HEK293 (cell line): ENCODE measurements at regions not wholly inside any gene's neighbourhood (a gene's known extent, or its start where the extent isn't known, plus 50 kb on each side); places are given as distances from the start of the nearest gene placed in this dataset.

ENCODE experiments used
- CTCF ChIA-PET: fragments of 350-600 bp; formaldehyde crosslinking; extraction: SDS; loops from one replicate; lab custom pipeline; 2021; ENCODE audit warnings: antibody characterized with exemption; lab: Yijun Ruan, JAX
- POLR2A ChIA-PET: fragments of 300-600 bp; formaldehyde crosslinking; extraction: SDS; loops from one replicate; lab custom pipeline; 2020; ENCODE audit warnings: antibody characterized with exemption, inconsistent platforms; lab: Yijun Ruan, JAX
- H3K27ac ChIP-seq: fragments of 200-500 bp; sonication (Bioruptor generic); 2 replicates; pipeline ENCODE4 v1.5.1; 2014; ENCODE audit warnings: low read depth, low read length, control low read depth, inconsistent platforms; ENCODE audit errors: extremely low read depth
- H3K36me3 ChIP-seq, 2 experiments: fragments of 200-500 bp in 1 of 2; sonication (Bioruptor generic) in 1 of 2; 1 replicate in 1 of 2; 2 replicates in 1 of 2; pipeline ENCODE4 v1.5.1; 2014 to 2017; ENCODE audit warnings: inconsistent platforms in 2 of 2, low read length in 2 of 2; ENCODE audit not compliant: control insufficient read depth in 2 of 2, insufficient read depth in 1 of 2
- H3K4me1 ChIP-seq: fragments of 200-500 bp; sonication (Bioruptor generic); 2 replicates; pipeline ENCODE4 v1.5.1; 2014; ENCODE audit warnings: mild to moderate bottlenecking, low read length, inconsistent platforms; ENCODE audit not compliant: control insufficient read depth, insufficient read depth
- H3K4me3 ChIP-seq: 2 replicates; pipeline ENCODE4 v1.5.1; 2011; ENCODE audit warnings: low read depth, mild to moderate bottlenecking, control low read depth, low read length, moderate library complexity
- H3K9me3 ChIP-seq: fragments of 200-500 bp; sonication (Bioruptor generic); 2 replicates; pipeline ENCODE4 v1.5.1; 2014; ENCODE audit warnings: low read depth, low read length, inconsistent platforms; ENCODE audit not compliant: control insufficient read depth, insufficient read depth
- SP7 ChIP-seq: fragments of 450-650 bp; formaldehyde crosslinking; IDR thresholded peaks from 2 replicates; pipeline ENCODE4 v1.5.1; 2016; ENCODE audit warnings: missing biosample characterization, missing genetic modification characterization
- TCF7L2 ChIP-seq: IDR thresholded peaks from 2 replicates; pipeline ENCODE4 v1.6.1; 2011; ENCODE audit warnings: low read depth, mild to moderate bottlenecking, inconsistent platforms, low read length, moderate library complexity, borderline replicate concordance
- YY1 ChIP-seq: fragments of 450-650 bp; formaldehyde crosslinking; IDR thresholded peaks from 2 replicates; pipeline ENCODE4 v1.5.1; 2018; ENCODE audit warnings: missing biosample characterization, missing genetic modification characterization
- ZBTB10 ChIP-seq: fragments of 450-650 bp; formaldehyde crosslinking; IDR thresholded peaks from 2 replicates; pipeline ENCODE4 v1.5.1; 2016; ENCODE audit warnings: missing biosample characterization, missing genetic modification characterization
- ZNF121 ChIP-seq: fragments of 450-650 bp; formaldehyde crosslinking; IDR thresholded peaks from 2 replicates; pipeline ENCODE4 v1.5.1; 2016; ENCODE audit warnings: missing biosample characterization, missing genetic modification characterization
- ZNF148 ChIP-seq: fragments of 450-650 bp; formaldehyde crosslinking; IDR thresholded peaks from 2 replicates; pipeline ENCODE4 v1.5.0; 2017; ENCODE audit warnings: missing biosample characterization, missing genetic modification characterization, borderline replicate concordance
- ZNF214 ChIP-seq: fragments of 450-650 bp; formaldehyde crosslinking; IDR thresholded peaks from 2 replicates; pipeline ENCODE4 v1.5.1; 2017; ENCODE audit warnings: missing biosample characterization, mild to moderate bottlenecking, missing genetic modification characterization, borderline replicate concordance
- ZNF23 ChIP-seq: fragments of 450-650 bp; formaldehyde crosslinking; IDR thresholded peaks from 2 replicates; pipeline ENCODE4 v1.5.1; 2016; ENCODE audit warnings: missing biosample characterization, missing genetic modification characterization, borderline replicate concordance
- ZNF24 ChIP-seq: fragments of 450-650 bp; formaldehyde crosslinking; IDR thresholded peaks from 2 replicates; pipeline ENCODE4 v1.5.1; 2016; ENCODE audit warnings: missing biosample characterization, missing genetic modification characterization
- ZNF280C ChIP-seq: fragments of 450-650 bp; formaldehyde crosslinking; IDR thresholded peaks from 2 replicates; pipeline ENCODE4 v1.5.1; 2016; ENCODE audit warnings: missing biosample characterization, missing genetic modification characterization
- ZNF354C ChIP-seq: fragments of 450-650 bp; formaldehyde crosslinking; IDR thresholded peaks from 2 replicates; pipeline ENCODE4 v1.5.1; 2016; ENCODE audit warnings: missing biosample characterization, missing genetic modification characterization, low read depth, borderline replicate concordance
- ZNF48 ChIP-seq: fragments of 450-650 bp; formaldehyde crosslinking; IDR thresholded peaks from 2 replicates; pipeline ENCODE4 v1.5.1; 2016; ENCODE audit warnings: missing biosample characterization, missing genetic modification characterization
- ZNF555 ChIP-seq: fragments of 450-650 bp; formaldehyde crosslinking; conservative IDR thresholded peaks from 2 replicates; pipeline ENCODE4 v1.5.1; 2017; ENCODE audit warnings: missing biosample characterization, mild to moderate bottlenecking, missing genetic modification characterization, inconsistent platforms
- ZNF639 ChIP-seq: fragments of 450-650 bp; formaldehyde crosslinking; IDR thresholded peaks from 2 replicates; pipeline ENCODE4 v1.5.1; 2016; ENCODE audit warnings: missing biosample characterization, missing genetic modification characterization
- ZNF704 ChIP-seq: fragments of 450-650 bp; formaldehyde crosslinking; IDR thresholded peaks from 2 replicates; pipeline ENCODE4 v1.5.1; 2016; ENCODE audit warnings: missing biosample characterization, missing genetic modification characterization
- TF ChIP-seq, protein P1 (sequence below): fragments of 450-650 bp; formaldehyde crosslinking; IDR thresholded peaks from 2 replicates; pipeline ENCODE4 v1.5.1; 2017; ENCODE audit warnings: missing biosample characterization, missing genetic modification characterization

GRCh38 chr3:82498186-82498585 lies 736.7 kb upstream of the GBE1 start (continued):
- TF ChIP-seq ZBTB10 (tag by site-specific recombination) (no peak), ZNF48 (tag by site-specific recombination) (no peak)

GRCh38 chr3:82496890-82497560 lies 735.6 kb upstream of the GBE1 start:
- H3K9me3 ChIP-seq: no peaks in the 10 kb centered on the region
- no peaks in the 10 kb centered on the region for H3K4me1 ChIP-seq
- H3K27ac ChIP-seq: no peak overlapping the region
- no peak overlapping the region for H3K4me3 ChIP-seq
- CTCF ChIA-PET: interaction anchor here (0.9 to 1.5 kb wide), 3 partner anchors 9 to 1024 kb away, joined by 3 to 4 read pairs (median 4); no protein-coding TSS in a partner anchor
- H3K36me3 ChIP-seq: no peaks in the 10 kb centered on the region
- TF ChIP-seq ZNF354C (no peak), ZNF24 (tag by site-specific recombination) (no peak), ZNF121 (no peak), ZNF214 (no peak), ZNF280C (no peak), ZNF704 (tag by site-specific recombination) (no peak), ZNF555 (tag by site-specific recombination) (no peak), TCF7L2 (no peak), ZNF148 (tag by site-specific recombination) (no peak), ZNF23 (tag by site-specific recombination) (no peak), ZNF639 (tag by site-specific recombination) (no peak), YY1 (no peak), SP7 (tag by site-specific recombination) (no peak)
- TF ChIP-seq, protein P1, sequence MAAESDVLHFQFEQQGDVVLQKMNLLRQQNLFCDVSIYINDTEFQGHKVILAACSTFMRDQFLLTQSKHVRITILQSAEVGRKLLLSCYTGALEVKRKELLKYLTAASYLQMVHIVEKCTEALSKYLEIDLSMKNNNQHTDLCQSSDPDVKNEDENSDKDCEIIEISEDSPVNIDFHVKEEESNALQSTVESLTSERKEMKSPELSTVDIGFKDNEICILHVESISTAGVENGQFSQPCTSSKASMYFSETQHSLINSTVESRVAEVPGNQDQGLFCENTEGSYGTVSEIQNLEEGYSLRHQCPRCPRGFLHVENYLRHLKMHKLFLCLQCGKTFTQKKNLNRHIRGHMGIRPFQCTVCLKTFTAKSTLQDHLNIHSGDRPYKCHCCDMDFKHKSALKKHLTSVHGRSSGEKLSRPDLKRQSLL (tag by site-specific recombination): no peak
- POLR2A ChIA-PET: no interaction called here
